Lung (tissue), 11 donors: ENCODE measurements at regions not wholly inside any gene's neighbourhood (a gene's known extent, or its start where the extent isn't known, plus 50 kb on each side); places are given as distances from the start of the nearest gene placed in this dataset.

Experiments used
- ATAC-seq: fragments of 200-7000 bp; cut with Tn5 transposase; one replicate; pipeline ENCODE4 v1.9.1; 2020; ENCODE audit warnings: moderate number of reproducible peaks; ENCODE audit not compliant: insufficient read depth, low FRiP score
- DNase-seq, 3 donors: peaks; one replicate each; pipeline ENCODE4 v3.0.0-alpha.2; 2013 to 2017
- H3K27ac ChIP-seq, 2 donors: one replicate each; pipeline ENCODE4 v1.5.1; 2013; ENCODE audit warnings: mild to moderate bottlenecking in 2 of 2, moderate library complexity in 2 of 2, control low read depth in 1 of 2, inconsistent platforms in 1 of 2, low read depth in 1 of 2, low read length in 1 of 2
- H3K27me3 ChIP-seq, 3 donors: one replicate each; pipeline ENCODE4 v1.5.1; 2013; ENCODE audit warnings: low read length in 2 of 3; ENCODE audit not compliant: control insufficient read depth in 3 of 3, insufficient read depth in 3 of 3
- H3K36me3 ChIP-seq, 4 donors: one replicate each; pipeline ENCODE4 v1.5.1; 2013; ENCODE audit warnings: low read length in 4 of 4, mild to moderate bottlenecking in 1 of 4, moderate library complexity in 1 of 4; ENCODE audit not compliant: control insufficient read depth in 4 of 4, insufficient read depth in 4 of 4
- H3K4me1 ChIP-seq, 5 donors: one replicate each; pipeline ENCODE4 v1.5.1; 2013; ENCODE audit warnings: low read length in 5 of 5, mild to moderate bottlenecking in 2 of 5, moderate library complexity in 1 of 5; ENCODE audit not compliant: control insufficient read depth in 5 of 5, insufficient read depth in 5 of 5
- H3K4me3 ChIP-seq: one replicate; pipeline ENCODE4 v1.5.1; 2013; ENCODE audit warnings: mild to moderate bottlenecking, control low read depth, moderate library complexity
- H3K9ac ChIP-seq, 2 donors: one replicate each; pipeline ENCODE4 v1.5.1; 2013; ENCODE audit warnings: low read length in 2 of 2, control low read depth in 1 of 2; ENCODE audit not compliant: insufficient read depth in 1 of 2
- H3K9me3 ChIP-seq, 4 donors: one replicate each; pipeline ENCODE4 v1.5.1; 2013; ENCODE audit warnings: low read length in 3 of 4, mild to moderate bottlenecking in 1 of 4, moderate library complexity in 1 of 4; ENCODE audit not compliant: control insufficient read depth in 4 of 4, insufficient read depth in 3 of 4
- CTCF ChIP-seq: IDR thresholded peaks from 2 replicates; pipeline ENCODE4 v1.5.1; 2012; ENCODE audit warnings: mild to moderate bottlenecking; ENCODE audit errors: control extremely low read depth, extremely low read depth
- WGBS, 2 donors: extraction: QIAGEN DNeasy Blood & Tissue Kit; methylation state at CpG; one replicate each; pipeline ENCODE4 v1.1.7; 2013; 5-methylcytosine and 5-hydroxymethylcytosine counted together
- donor health status: control.
- donor health status: control.
- donor health status: Bipolar disorder and iron deficiency.
- donor health status: healthy.
- donor health status: DM: yes; HTN: yes; CAD: no.

- Histone ChIP-seq H3K27me3 (no peaks in the 10 kb centered on the region), H3K4me1 (peaks cover 0 to 19% (median 0%) of the 10 kb centered on the region in 5 donors), H3K4me3 (no peak overlapping the region), H3K9ac (no peak overlapping the region), H3K9me3 (peaks cover 0 to 1% (median 0%) of the 10 kb centered on the region in 4 donors), H3K27ac (no peak overlapping the region), H3K36me3 (no peaks in the 10 kb centered on the region)
- ATAC-seq (no peak), DNase-seq (peak; percentile 16 to 57 (median 25))
- no peak for TF ChIP-seq CTCF
- WGBS, 2 donors: 71 to 80% methylated on average over 4 of the region's 4 CpGs
These were observed 189.8 kb upstream of the PLXNA2 start for GRCh38 chr1:208433971-208434370.

- TF ChIP-seq CTCF: no peak
- Histone ChIP-seq H3K9me3 (peaks cover 0 to 1% (median 0%) of the 10 kb centered on the region in 4 donors), H3K9ac (no peak overlapping the region), H3K36me3 (no peaks in the 10 kb centered on the region), H3K27me3 (no peaks in the 10 kb centered on the region), H3K4me3 (no peak overlapping the region), H3K27ac (no peak overlapping the region), H3K4me1 (peaks cover 0 to 19% (median 0%) of the 10 kb centered on the region in 5 donors)
- ATAC-seq (no peak), DNase-seq (no peak)
- WGBS, 2 donors: 50 to 61% methylated on average over 3 of the region's 3 CpGs
These were observed 193.2 kb upstream of the PLXNA2 start for GRCh38 chr1:208437401-208437800.

GRCh38 chr1:208438112-208438699, 194.0 kb upstream of the PLXNA2 start:
- no peak for ATAC-seq
- WGBS, 2 donors: 37 to 45% methylated on average over 2 of the region's 2 CpGs
- H3K36me3 ChIP-seq: no peaks in the 10 kb centered on the region
- H3K27ac ChIP-seq: no peak overlapping the region
- no peak for TF ChIP-seq CTCF
- peaks cover 0 to 1% (median 0%) of the 10 kb centered on the region in 4 donors for H3K9me3 ChIP-seq
- no peak overlapping the region for H3K9ac ChIP-seq
- no peak for DNase-seq
- no peak overlapping the region for H3K4me3 ChIP-seq
- H3K27me3 ChIP-seq: no peaks in the 10 kb centered on the region
- H3K4me1 ChIP-seq: peaks cover 0 to 17% (median 0%) of the 10 kb centered on the region in 5 donors

GRCh38 chr1:208445758-208446203, 201.6 kb upstream of the PLXNA2 start:
- 61 to 74% methylated on average over 7 of the region's 7 CpGs for WGBS, 2 donors
- TF ChIP-seq CTCF: no peak
- peaks cover 0 to 3% (median 0%) of the 10 kb centered on the region in 4 donors for H3K9me3 ChIP-seq
- peaks cover 0 to 14% (median 0%) of the 10 kb centered on the region in 5 donors for H3K4me1 ChIP-seq
- ATAC-seq (no peak), DNase-seq (no peak)
- H3K9ac ChIP-seq: no peak overlapping the region
- H3K36me3 ChIP-seq: no peaks in the 10 kb centered on the region
- no peak overlapping the region for H3K27ac ChIP-seq
- H3K4me3 ChIP-seq: no peak overlapping the region
- H3K27me3 ChIP-seq: no peaks in the 10 kb centered on the region
